ENCODE measurements at regions not wholly inside any gene's neighbourhood (a gene's known extent, or its start where the extent isn't known, plus 50 kb on each side); places are given as distances from the start of the nearest gene placed in this dataset.

- Histone ChIP-seq H3K27ac (ENCODE audit: low read length) (peak overlapping the region; percentile 17), H3K79me2 (replicated peaks; ENCODE audit: insufficient read depth, low read length) (no peaks in the 10 kb centered on the region), H3K27me3 (ENCODE audit: insufficient read depth, low read depth, low read length) (no peaks in the 10 kb centered on the region), H3F3A (ENCODE audit: insufficient read depth, low read length, poor library complexity, severe bottlenecking) (no peaks in the 10 kb centered on the region), H3K4me3 (ENCODE audit: low read length) (no peak overlapping the region), H3K4me2 (ENCODE audit: low read length) (no peak overlapping the region), H3K9ac (ENCODE audit: low read length) (no peak overlapping the region), H4K20me1 (ENCODE audit: insufficient read depth) (no peaks in the 10 kb centered on the region), H3K9me3 (ENCODE audit: low read length) (no peaks in the 10 kb centered on the region), H2AFZ (ENCODE audit: low read depth, low read length) (no peak overlapping the region), H3K9me2 (ENCODE audit: insufficient read depth, low read length) (no peaks in the 10 kb centered on the region), H3K36me3 (ENCODE audit: insufficient read depth, low read length) (no peaks in the 10 kb centered on the region)
- no peak for TF ChIP-seq EZH2 (IDR thresholded peaks at IDR 0.05; ENCODE audit: borderline replicate concordance, insufficient read depth, low read length, poor library complexity, severe bottlenecking)
- TF ChIP-seq EP300 (conservative IDR thresholded peaks at IDR 0.05; ENCODE audit: poor library complexity, severe bottlenecking): peak; percentile 74
- peak; percentile 75 for TF ChIP-seq POLR2AphosphoS5 (IDR thresholded peaks at IDR 0.05)
- peak; percentile 58 for TF ChIP-seq REST (IDR thresholded peaks at IDR 0.05; ENCODE audit: borderline replicate concordance)
These were observed 1692.3 kb downstream of the GRIK2 start for GRCh38 chr6:103085801-103086200.

GRCh38 chr6:103081876-103082630 is 1688.5 kb downstream of the GRIK2 start:
- Histone ChIP-seq H4K20me1 (ENCODE audit: insufficient read depth) (no peaks in the 10 kb centered on the region), H3K9me2 (ENCODE audit: insufficient read depth, low read length) (no peaks in the 10 kb centered on the region), H2AFZ (ENCODE audit: low read depth, low read length) (no peak overlapping the region), H3K36me3 (ENCODE audit: insufficient read depth, low read length) (no peaks in the 10 kb centered on the region), H3K9me3 (ENCODE audit: low read length) (no peaks in the 10 kb centered on the region), H3K27ac (ENCODE audit: low read length) (no peak overlapping the region), H3K79me2 (replicated peaks; ENCODE audit: insufficient read depth, low read length) (no peaks in the 10 kb centered on the region), H3K9ac (ENCODE audit: low read length) (no peak overlapping the region), H3K27me3 (ENCODE audit: insufficient read depth, low read depth, low read length) (no peaks in the 10 kb centered on the region), H3K4me2 (ENCODE audit: low read length) (no peak overlapping the region), H3F3A (ENCODE audit: insufficient read depth, low read length, poor library complexity, severe bottlenecking) (no peaks in the 10 kb centered on the region), H3K4me3 (ENCODE audit: low read length) (no peak overlapping the region)
- TF ChIP-seq SMC3 (conservative IDR thresholded peaks at IDR 0.05; ENCODE audit: poor library complexity) (no peak), RAD21 (conservative IDR thresholded peaks at IDR 0.05) (no peak), EZH2 (IDR thresholded peaks at IDR 0.05; ENCODE audit: borderline replicate concordance, insufficient read depth, low read length, poor library complexity, severe bottlenecking) (no peak)

GRCh38 chr6:103081126-103081525 is 1687.6 kb downstream of the GRIK2 start:
- Histone ChIP-seq H3K79me2 (replicated peaks; ENCODE audit: insufficient read depth, low read length) (no peaks in the 10 kb centered on the region), H2AFZ (ENCODE audit: low read depth, low read length) (no peak overlapping the region), H3K27me3 (ENCODE audit: insufficient read depth, low read depth, low read length) (no peaks in the 10 kb centered on the region), H3K9me2 (ENCODE audit: insufficient read depth, low read length) (no peaks in the 10 kb centered on the region), H3K27ac (ENCODE audit: low read length) (no peak overlapping the region), H3K9ac (ENCODE audit: low read length) (no peak overlapping the region), H3K4me3 (ENCODE audit: low read length) (no peak overlapping the region), H3K36me3 (ENCODE audit: insufficient read depth, low read length) (no peaks in the 10 kb centered on the region), H3K4me2 (ENCODE audit: low read length) (no peak overlapping the region), H3K9me3 (ENCODE audit: low read length) (no peaks in the 10 kb centered on the region), H4K20me1 (ENCODE audit: insufficient read depth) (no peaks in the 10 kb centered on the region), H3F3A (ENCODE audit: insufficient read depth, low read length, poor library complexity, severe bottlenecking) (no peaks in the 10 kb centered on the region)
- TF ChIP-seq SMC3 (conservative IDR thresholded peaks at IDR 0.05; ENCODE audit: poor library complexity): no peak
- no peak for TF ChIP-seq MXI1 (conservative IDR thresholded peaks at IDR 0.05; ENCODE audit: poor library complexity, severe bottlenecking)
- TF ChIP-seq CTCF (IDR thresholded peaks at IDR 0.05; ENCODE audit: poor library complexity, severe bottlenecking): no peak
- no peak for TF ChIP-seq EZH2 (IDR thresholded peaks at IDR 0.05; ENCODE audit: borderline replicate concordance, insufficient read depth, low read length, poor library complexity, severe bottlenecking)
- TF ChIP-seq REST (IDR thresholded peaks at IDR 0.05; ENCODE audit: borderline replicate concordance): no peak
- TF ChIP-seq RAD21 (conservative IDR thresholded peaks at IDR 0.05): no peak
- TF ChIP-seq EP300 (conservative IDR thresholded peaks at IDR 0.05; ENCODE audit: poor library complexity, severe bottlenecking): no peak
- no peak for TF ChIP-seq POLR2AphosphoS5 (IDR thresholded peaks at IDR 0.05)
- TF ChIP-seq TAF1 (IDR thresholded peaks at IDR 0.05; ENCODE audit: low read depth): no peak
